HepG2 (cell line): ENCODE measurements at regions not wholly inside any gene's neighbourhood (a gene's known extent, or its start where the extent isn't known, plus 50 kb on each side); places are given as distances from the start of the nearest gene placed in this dataset.

ENCODE experiments used
- ATAC-seq: fragments of 200-7000 bp; cut with Tn5 transposase; 3 replicates; pipeline ENCODE4 v1.9.1; 2020; ENCODE audit warnings: mild to moderate bottlenecking, moderate library complexity
- BruUV-seq: library from RNA; stranded (reverse); fragments of 400-500 nt; replicated peaks from 2 replicates; lab custom pipeline; 2021; lab: Mats Ljungman, UMichigan
- CTCF ChIA-PET: fragments of 300-600 bp; formaldehyde crosslinking; extraction: SDS; loops from one replicate; lab custom pipeline; 2021; ENCODE audit warnings: low total read pairs, inconsistent platforms, low intra/inter-chr PET ratio; lab: Yijun Ruan, JAX
- POLR2A ChIA-PET: fragments of 350-600 bp; sonication (Branson Sonifier 250); formaldehyde crosslinking; loops from one replicate; lab custom pipeline; 2020; ENCODE audit warnings: antibody characterized with exemption, inconsistent platforms; lab: Yijun Ruan, JAX
- DNase-seq: peaks from one replicate; pipeline ENCODE4 v3.0.0-alpha.2; 2015; ENCODE audit warnings: low spot score
- FAIRE-seq: peaks from 3 replicates; lab custom pipeline; 2011; peaks lifted over from hg19 to GRCh38; lab: Jason Lieb, UNC
- H2AFZ ChIP-seq: one replicate; pipeline ENCODE4 v1.6.1; 2011; ENCODE audit warnings: low read length, inconsistent platforms
- H3K27ac ChIP-seq: fragments of 300-600 bp; 3 replicates; pipeline ENCODE4 v1.8.0; 2011; ENCODE audit warnings: mixed run types, mild to moderate bottlenecking, mixed read lengths, low read length, inconsistent platforms; ENCODE audit not compliant: insufficient read depth; ENCODE audit errors: extremely low read length
- H3K27me3 ChIP-seq, 2 experiments: fragments of 200-600 bp in 1 of 2; 2 replicates in 1 of 2; 3 replicates in 1 of 2; pipeline versions ENCODE4 v1.6.0 to v1.8.0; 2011; ENCODE audit warnings: low read length in 2 of 2, mild to moderate bottlenecking in 2 of 2, moderate library complexity in 2 of 2, inconsistent platforms in 1 of 2; ENCODE audit not compliant: insufficient read depth in 2 of 2, control insufficient read depth in 1 of 2
- H3K36me3 ChIP-seq, 2 experiments: fragments of 200-600 bp in 1 of 2; replicated peaks in 1 of 2; 2 replicates in 1 of 2; 3 replicates in 1 of 2; pipeline versions ENCODE4 v1.5.1 to v1.8.0; 2011; ENCODE audit warnings: low read length in 2 of 2, inconsistent platforms in 1 of 2; ENCODE audit not compliant: insufficient read depth in 2 of 2, control insufficient read depth in 1 of 2
- H3K4me1 ChIP-seq: 2 replicates; pipeline ENCODE4 v1.5.1; 2012; ENCODE audit warnings: low read length, inconsistent platforms; ENCODE audit not compliant: insufficient read depth
- H3K4me2 ChIP-seq: 2 replicates; pipeline ENCODE4 v1.6.0; 2011; ENCODE audit warnings: low read depth, low read length, inconsistent platforms
- H3K4me3 ChIP-seq, 3 experiments: fragments of 200-600 bp in 1 of 3; sonication (generic), shearing (Covaris generic) in 1 of 3; replicated peaks in 1 of 3; 2 replicates each; pipeline ENCODE4 v1.5.1; 2011 to 2016; ENCODE audit warnings: low read length in 3 of 3, inconsistent platforms in 2 of 3, low read depth in 2 of 3, mild to moderate bottlenecking in 2 of 3, control low read depth in 1 of 3, mixed read lengths in 1 of 3; ENCODE audit not compliant: insufficient read depth in 1 of 3
- H3K79me2 ChIP-seq: one replicate; pipeline ENCODE4 v1.6.1; 2011; ENCODE audit warnings: low read length, inconsistent platforms; ENCODE audit not compliant: insufficient read depth
- H3K9ac ChIP-seq: 2 replicates; pipeline ENCODE4 v1.6.0; 2011; ENCODE audit warnings: mild to moderate bottlenecking, low read depth, low read length, inconsistent platforms; ENCODE audit not compliant: insufficient read depth
- H3K9me3 ChIP-seq: 2 replicates; pipeline ENCODE4 v1.5.1; 2012; ENCODE audit warnings: mild to moderate bottlenecking, low read length
- H4K20me1 ChIP-seq: 2 replicates; pipeline ENCODE4 v1.6.0; 2011; ENCODE audit warnings: inconsistent platforms, mild to moderate bottlenecking, low read length, moderate library complexity; ENCODE audit not compliant: insufficient read depth
- CEBPB ChIP-seq: IDR thresholded peaks from 2 replicates; pipeline ENCODE4 v1.6.1; 2011; ENCODE audit warnings: low read depth, low read length, improper control_type of control experiment, borderline replicate concordance
- PRDM15 ChIP-seq: sonication (generic); formaldehyde crosslinking; IDR thresholded peaks from 2 replicates; pipeline ENCODE4 v1.4.0; 2020; ENCODE audit warnings: missing genetic modification reagents
- ZNF513 ChIP-seq: sonication (generic); formaldehyde crosslinking; conservative IDR thresholded peaks from 2 replicates; pipeline ENCODE4 v1.5.0; 2020; ENCODE audit warnings: missing genetic modification reagents
- WGBS: methylation state at CpG from one replicate; pipeline ENCODE4 v1.1.6; 2017; ENCODE audit warnings: low lambda C conversion rate; 5-methylcytosine and 5-hydroxymethylcytosine counted together
- in situ Hi-C: cut with HindIII; loops from 2 replicates; pipeline ENCODE4 v1.10.0; 2017; ENCODE audit warnings: low pct_unique_long_range_greater_than_20kb; ENCODE audit not compliant: extremely low pct_ligation_motif_present
- intact Hi-C: fragments of 100-400 bp; cut with micrococcal nuclease; formaldehyde crosslinking; loops from one replicate; pipeline ENCODE4 v1.10.0; 2022; ENCODE audit not compliant: unreplicated experiment

- Histone ChIP-seq H3K9me3 (no peaks in the 10 kb centered on the region), H3K36me3 (no peaks in the 10 kb centered on the region), H3K4me3 (no peak overlapping the region), H3K27ac (no peak overlapping the region), H3K4me1 (no peaks in the 10 kb centered on the region), H2AFZ (no peak overlapping the region), H4K20me1 (no peaks in the 10 kb centered on the region), H3K4me2 (no peak overlapping the region), H3K79me2 (no peaks in the 10 kb centered on the region), H3K27me3 (peaks cover 2 to 6% of the 10 kb centered on the region in 2 experiments; a peak in 2 of 5 replicates), H3K9ac (no peak overlapping the region)
- peak; percentile 73 for TF ChIP-seq CEBPB
- TF ChIP-seq PRDM15 (CRISPR knock-in tag): no peak
- TF ChIP-seq ZNF513 (CRISPR knock-in tag): no peak
- no TSS peak for BruUV-seq
- 17% methylated on average over 3 of the region's 3 CpGs for WGBS
- FAIRE-seq (no peak), ATAC-seq (no peak), DNase-seq (no peak)
- in situ Hi-C loops (no loop called here), intact Hi-C loops (no loop called here)
- ChIA-PET CTCF (no interaction called here), POLR2A (no interaction called here)
Measured at GRCh38 chr1:38235705-38236104, 189.1 kb upstream of the POU3F1 start.
